ENCODE measurements at regions not wholly inside any gene's neighbourhood (a gene's known extent, or its start where the extent isn't known, plus 50 kb on each side); places are given as distances from the start of the nearest gene placed in this dataset.

GRCh38 chr2:122061831-122062230 lies 306.4 kb downstream of the TSN start:
- no peak for TF ChIP-seq CTCF (IDR thresholded peaks at IDR 0.05)
- no peak for TF ChIP-seq POLR2A (IDR thresholded peaks at IDR 0.05)

Measured in body of pancreas (tissue), 4 donors.